Ishikawa (cell line): ENCODE measurements at regions not wholly inside any gene's neighbourhood (a gene's known extent, or its start where the extent isn't known, plus 50 kb on each side); places are given as distances from the start of the nearest gene placed in this dataset.

Experiments
- CREB1 ChIP-seq: IDR thresholded peaks from 2 replicates; pipeline ENCODE4 v1.6.1; 2012; ENCODE audit warnings: low read depth
- NFIC ChIP-seq: IDR thresholded peaks from 2 replicates; pipeline ENCODE4 v1.6.1; 2012
- TF ChIP-seq, protein P1 (sequence below): IDR thresholded peaks from 2 replicates; pipeline ENCODE4 v1.6.1; 2012

DNA sequence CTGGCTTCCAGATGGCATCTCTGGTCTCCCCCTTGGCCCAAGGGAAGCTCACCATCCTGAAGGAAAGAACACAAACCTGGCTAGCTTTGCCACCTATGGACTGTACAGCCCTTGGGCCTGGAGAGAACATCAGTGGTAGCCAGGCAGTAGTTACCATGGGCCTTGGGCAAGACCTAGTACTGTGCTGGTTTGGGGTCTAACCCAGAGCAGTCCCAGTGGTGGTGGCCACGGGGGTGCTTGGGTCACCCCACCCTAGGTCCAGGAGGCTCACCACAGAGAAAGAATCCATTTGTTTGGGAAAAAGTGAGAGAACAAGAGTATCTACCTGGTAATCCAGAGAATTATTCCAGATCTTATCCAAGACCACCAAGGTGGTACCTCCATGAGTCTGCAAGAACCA, 290.7 kb upstream of the PPP1R2C start:
- TF ChIP-seq NFIC, result no peak
- TF ChIP-seq, protein P1, sequence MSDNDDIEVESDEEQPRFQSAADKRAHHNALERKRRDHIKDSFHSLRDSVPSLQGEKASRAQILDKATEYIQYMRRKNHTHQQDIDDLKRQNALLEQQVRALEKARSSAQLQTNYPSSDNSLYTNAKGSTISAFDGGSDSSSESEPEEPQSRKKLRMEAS, result no peak
- no peak for TF ChIP-seq CREB1
